ENCODE measurements at regions not wholly inside any gene's neighbourhood (a gene's known extent, or its start where the extent isn't known, plus 50 kb on each side); places are given as distances from the start of the nearest gene placed in this dataset.

GRCh38 chrX:14377427-14377826 is 151.9 kb upstream of the GLRA2 start:
- no peak overlapping the region for H3K4me3 ChIP-seq (ENCODE audit: low read depth in 2 of 2, low read length in 1 of 2)
- H3F3A ChIP-seq (replicated peaks; ENCODE audit: insufficient read depth) = no peaks in the 10 kb centered on the region
- DNase-seq = no peak
- H3K27me3 ChIP-seq (ENCODE audit: insufficient read depth) = no peaks in the 10 kb centered on the region
- no peak for TF ChIP-seq TCF12 (IDR thresholded peaks at IDR 0.05)
- TF ChIP-seq RFX5 (IDR thresholded peaks at IDR 0.05; ENCODE audit: low read length) = no peak
- no peak for TF ChIP-seq MXI1 (IDR thresholded peaks at IDR 0.05; ENCODE audit: low read depth, low read length)
- no peak for TF ChIP-seq GABPA (IDR thresholded peaks at IDR 0.05; ENCODE audit: low read depth)
- no peak for TF ChIP-seq POLR2AphosphoS5 (IDR thresholded peaks at IDR 0.05; ENCODE audit: low read depth, low read length)
- no peak for TF ChIP-seq TAF1 (IDR thresholded peaks at IDR 0.05; ENCODE audit: borderline replicate concordance, low read depth, low read length)
- TF ChIP-seq IRF3 (IDR thresholded peaks at IDR 0.05; ENCODE audit: low read depth, low read length) = no peak
- no peak for TF ChIP-seq EZH2phosphoT487 (IDR thresholded peaks at IDR 0.05; ENCODE audit: borderline replicate concordance, low read depth)
- TF ChIP-seq, protein P1, sequence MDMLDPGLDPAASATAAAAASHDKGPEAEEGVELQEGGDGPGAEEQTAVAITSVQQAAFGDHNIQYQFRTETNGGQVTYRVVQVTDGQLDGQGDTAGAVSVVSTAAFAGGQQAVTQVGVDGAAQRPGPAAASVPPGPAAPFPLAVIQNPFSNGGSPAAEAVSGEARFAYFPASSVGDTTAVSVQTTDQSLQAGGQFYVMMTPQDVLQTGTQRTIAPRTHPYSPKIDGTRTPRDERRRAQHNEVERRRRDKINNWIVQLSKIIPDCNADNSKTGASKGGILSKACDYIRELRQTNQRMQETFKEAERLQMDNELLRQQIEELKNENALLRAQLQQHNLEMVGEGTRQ (IDR thresholded peaks at IDR 0.05; ENCODE audit: borderline replicate concordance, low read depth, low read length) = no peak
- no peak for TF ChIP-seq YY1 (IDR thresholded peaks at IDR 0.05; ENCODE audit: low read depth)
- TF ChIP-seq RCOR1 (IDR thresholded peaks at IDR 0.05; ENCODE audit: low read length) = no peak
- no peak for TF ChIP-seq CHD2 (IDR thresholded peaks at IDR 0.05; ENCODE audit: low read length, partially characterized antibody)
- TF ChIP-seq REST (IDR thresholded peaks at IDR 0.05; ENCODE audit: low read depth, low read length) = no peak
- TF ChIP-seq NFIC (IDR thresholded peaks at IDR 0.05; ENCODE audit: borderline replicate concordance) = no peak
- TF ChIP-seq ZBTB33 (IDR thresholded peaks at IDR 0.05; ENCODE audit: borderline replicate concordance, low read depth) = no peak
- TF ChIP-seq SIN3A (IDR thresholded peaks at IDR 0.05; ENCODE audit: borderline replicate concordance, low read depth, low read length) = no peak
- no peak for TF ChIP-seq USF1 (IDR thresholded peaks at IDR 0.05; ENCODE audit: borderline replicate concordance, low read depth)
- no peak for TF ChIP-seq RAD21 (IDR thresholded peaks at IDR 0.05; ENCODE audit: low read length)
- TF ChIP-seq RXRA (IDR thresholded peaks at IDR 0.05; ENCODE audit: borderline replicate concordance, low read depth) = no peak
- H3K9me2 ChIP-seq = no peaks in the 10 kb centered on the region
- no peaks in the 10 kb centered on the region for H3K36me3 ChIP-seq (replicated peaks in 1 of 2; ENCODE audit: control insufficient read depth in 1 of 2, insufficient read depth in 2 of 2, low read length in 1 of 2)
- no peaks in the 10 kb centered on the region for H4K20me1 ChIP-seq (ENCODE audit: insufficient read depth)
- no peak overlapping the region for H3K27ac ChIP-seq (ENCODE audit: low read depth in 2 of 2, low read length in 1 of 2)
- H3K9ac ChIP-seq = no peak overlapping the region
- POLR2A ChIA-PET = no interaction called here
- H3K4me1 ChIP-seq (ENCODE audit: control insufficient read depth in 1 of 2, insufficient read depth in 2 of 2, low read depth in 1 of 2, low read length in 1 of 2) = no peaks in the 10 kb centered on the region
- no peaks in the 10 kb centered on the region for H3K79me2 ChIP-seq (ENCODE audit: insufficient read depth)
- CTCF ChIA-PET = no interaction called here
- no peak overlapping the region for H2AFZ ChIP-seq (ENCODE audit: low read depth)
- H3K9me3 ChIP-seq = no peaks in the 10 kb centered on the region
- H3K4me2 ChIP-seq = no peak overlapping the region

All from SK-N-SH (cell line).